GM23338 (cell line): ENCODE measurements at regions not wholly inside any gene's neighbourhood (a gene's known extent, or its start where the extent isn't known, plus 50 kb on each side); places are given as distances from the start of the nearest gene placed in this dataset.
"Not testable (repeated sequence)": the region's sequence is repeated elsewhere in the genome, so short reads cannot be mapped to it uniquely, and the experiment has no call there.

ENCODE experiments used
- ATAC-seq: fragments of 200-7000 bp; cut with Tn5 transposase; 3 replicates; pipeline ENCODE4 v1.9.1; 2020
- DNase-seq: peaks from one replicate; pipeline ENCODE4 v3.0.0-alpha.2; 2015; ENCODE audit warnings: low spot score
- H2AFZ ChIP-seq: fragments of 200-600 bp; sonication (generic); 2 replicates; pipeline ENCODE4 v1.8.0; 2016; ENCODE audit warnings: antibody characterized with exemption, mild to moderate bottlenecking, moderate library complexity
- H3F3A ChIP-seq: fragments of 200-600 bp; sonication (generic); replicated peaks from 2 replicates; pipeline ENCODE4 v1.8.0; 2017; ENCODE audit warnings: antibody characterized with exemption, mixed run types, low read depth
- H3K27ac ChIP-seq: fragments of 200-600 bp; sonication (generic); 2 replicates; pipeline ENCODE4 v1.6.1; 2016; ENCODE audit warnings: low read depth
- H3K27me3 ChIP-seq: fragments of 200-600 bp; sonication (generic); 2 replicates; pipeline ENCODE4 v1.8.0; 2016; ENCODE audit warnings: mild to moderate bottlenecking, mixed run types, moderate library complexity; ENCODE audit not compliant: insufficient read depth
- H3K36me3 ChIP-seq: fragments of 200-600 bp; sonication (generic); 2 replicates; pipeline ENCODE4 v1.8.0; 2016; ENCODE audit warnings: mild to moderate bottlenecking; ENCODE audit not compliant: insufficient read depth
- H3K4me1 ChIP-seq: fragments of 200-600 bp; sonication (generic); 2 replicates; pipeline ENCODE4 v1.8.0; 2016; ENCODE audit warnings: mild to moderate bottlenecking, moderate library complexity; ENCODE audit not compliant: insufficient read depth
- H3K4me2 ChIP-seq: fragments of 200-600 bp; sonication (generic); 2 replicates; pipeline ENCODE4 v1.7.1; 2017; ENCODE audit warnings: mixed run types
- H3K4me3 ChIP-seq: fragments of 200-600 bp; sonication (generic); 2 replicates; pipeline ENCODE4 v1.6.1; 2016; ENCODE audit warnings: mixed run types
- H3K79me2 ChIP-seq: fragments of 200-600 bp; sonication (generic); replicated peaks from 2 replicates; pipeline ENCODE4 v1.8.0; 2017; ENCODE audit warnings: mild to moderate bottlenecking; ENCODE audit not compliant: insufficient read depth
- H3K9me2 ChIP-seq: fragments of 200-600 bp; sonication (generic); 2 replicates; pipeline ENCODE4 v1.8.0; 2017; ENCODE audit not compliant: insufficient read depth
- H4K20me1 ChIP-seq: fragments of 200-600 bp; sonication (generic); replicated peaks from 2 replicates; pipeline ENCODE4 v1.8.0; 2017; ENCODE audit warnings: mild to moderate bottlenecking; ENCODE audit not compliant: insufficient read depth
- H3K27ac Mint-ChIP-seq: 2 replicates; pipeline ENCODE4 v1.8.0; 2020; ENCODE audit warnings: inconsistent platforms, mild to moderate bottlenecking, moderate library complexity, mixed read lengths
- H3K27me3 Mint-ChIP-seq: 3 replicates; pipeline ENCODE4 v1.8.0; 2022; ENCODE audit warnings: low read depth, mild to moderate bottlenecking, moderate library complexity, mixed read lengths, inconsistent platforms; ENCODE audit not compliant: insufficient read depth, poor library complexity
- H3K36me3 Mint-ChIP-seq: 3 replicates; pipeline ENCODE4 v1.8.0; 2021; ENCODE audit warnings: low read depth, mild to moderate bottlenecking, inconsistent platforms, moderate library complexity, mixed read lengths
- H3K4me1 Mint-ChIP-seq: 3 replicates; pipeline ENCODE4 v1.8.0; 2020; ENCODE audit warnings: mild to moderate bottlenecking, inconsistent platforms, mixed read lengths
- H3K4me3 Mint-ChIP-seq: 3 replicates; pipeline ENCODE4 v1.8.0; 2021; ENCODE audit warnings: moderate library complexity, mild to moderate bottlenecking, inconsistent platforms, mixed read lengths
- H3K9me3 Mint-ChIP-seq: 3 replicates; pipeline ENCODE4 v1.8.0; 2020; ENCODE audit warnings: moderate library complexity, mild to moderate bottlenecking, inconsistent platforms, mixed read lengths
- CTCF ChIP-seq, 2 experiments: fragments of 200-600 bp in 1 of 2; sonication (generic) in 1 of 2; conservative IDR thresholded peaks; 2 replicates each; pipeline versions ENCODE4 v1.5.1 to v1.6.1; 2016 to 2017; ENCODE audit warnings: antibody characterized with exemption in 2 of 2, low read depth in 2 of 2, mild to moderate bottlenecking in 2 of 2, moderate library complexity in 1 of 2
- ETS1 ChIP-seq: IDR thresholded peaks from 2 replicates; pipeline ENCODE4 v1.6.1; 2016; ENCODE audit warnings: antibody characterized with exemption
- EZH2 ChIP-seq: fragments of 200-600 bp; sonication (generic); IDR thresholded peaks from one replicate; pipeline ENCODE4 v1.8.0; 2017; ENCODE audit warnings: antibody characterized with exemption, mild to moderate bottlenecking, low read depth; ENCODE audit not compliant: unreplicated experiment
- ZNF331 ChIP-seq: fragments of 250-450 bp; sonication (Bioruptor Pico); IDR thresholded peaks from 2 replicates; pipeline ENCODE4 v1.5.0; 2020; ENCODE audit warnings: low read depth, mild to moderate bottlenecking, moderate library complexity
- ZNF462 ChIP-seq: fragments of 250-450 bp; sonication (Bioruptor Pico); IDR thresholded peaks from 2 replicates; pipeline ENCODE4 v1.5.0; 2020; ENCODE audit warnings: mild to moderate bottlenecking, moderate library complexity

GRCh38 chr5:82420524-82420923 lies 142.4 kb upstream of the RPS23 start:
- DNase-seq, H3K4me3 ChIP-seq, H3K36me3 Mint-ChIP-seq, H3K9me3 Mint-ChIP-seq, H3K9me2 ChIP-seq, H4K20me1 ChIP-seq, H3K27ac Mint-ChIP-seq, H3K27me3 ChIP-seq, H3K36me3 ChIP-seq, H3K4me3 Mint-ChIP-seq, H3K27ac ChIP-seq, H3K79me2 ChIP-seq, ATAC-seq, H3F3A ChIP-seq, H3K4me2 ChIP-seq, H3K27me3 Mint-ChIP-seq: not testable (repeated sequence)
- peaks cover 11% of the 10 kb centered on the region for H3K4me1 ChIP-seq
- H2AFZ ChIP-seq = peak overlapping the region; percentile 59; the same call in 1 of the 2 replicates
- peaks cover 18% of the 10 kb centered on the region for H3K4me1 Mint-ChIP-seq

- H3K36me3 Mint-ChIP-seq = no peaks in the 10 kb centered on the region
- H3K27ac ChIP-seq = no peak overlapping the region
- peaks cover 18% of the 10 kb centered on the region for H3K4me1 Mint-ChIP-seq
- peaks cover 11% of the 10 kb centered on the region for H3K4me1 ChIP-seq
- H2AFZ ChIP-seq = peak overlapping the region; percentile 90
- no peaks in the 10 kb centered on the region for H4K20me1 ChIP-seq
- TF ChIP-seq ZNF462 = no peak
- TF ChIP-seq ETS1 = no peak
- no peak for TF ChIP-seq EZH2
- TF ChIP-seq ZNF331 (CRISPR knock-in tag) = no peak
- TF ChIP-seq CTCF (conservative IDR thresholded peaks at IDR 0.05; ENCODE audit: low read depth in 2 of 2) = no peak
- H3K9me2 ChIP-seq = no peaks in the 10 kb centered on the region; the same call in 1 of the 2 replicates
- H3K4me3 ChIP-seq = no peak overlapping the region
- no peaks in the 10 kb centered on the region for H3F3A ChIP-seq
- no peak overlapping the region for H3K27ac Mint-ChIP-seq
- H3K27me3 ChIP-seq = no peaks in the 10 kb centered on the region
- DNase-seq (peak; percentile 13), ATAC-seq (peak; percentile 66)
- H3K4me2 ChIP-seq = peak overlapping the region; percentile 48
- no peaks in the 10 kb centered on the region; the same call in 1 of the 2 replicates for H3K36me3 ChIP-seq
- no peak overlapping the region for H3K4me3 Mint-ChIP-seq
- H3K9me3 Mint-ChIP-seq = no peaks in the 10 kb centered on the region; the same call in 2 of the 3 replicates
- H3K79me2 ChIP-seq = no peaks in the 10 kb centered on the region
- peaks cover 6% of the 10 kb centered on the region for H3K27me3 Mint-ChIP-seq
Observed at GRCh38 chr5:82419559-82420332, 141.6 kb upstream of the RPS23 start.
